H4 (cell line): ENCODE measurements at regions not wholly inside any gene's neighbourhood (a gene's known extent, or its start where the extent isn't known, plus 50 kb on each side); places are given as distances from the start of the nearest gene placed in this dataset.

Source experiments
- DNase-seq: peaks from one replicate; pipeline ENCODE4 v3.0.0-alpha.2; 2015; ENCODE audit warnings: low spot score

DNA sequence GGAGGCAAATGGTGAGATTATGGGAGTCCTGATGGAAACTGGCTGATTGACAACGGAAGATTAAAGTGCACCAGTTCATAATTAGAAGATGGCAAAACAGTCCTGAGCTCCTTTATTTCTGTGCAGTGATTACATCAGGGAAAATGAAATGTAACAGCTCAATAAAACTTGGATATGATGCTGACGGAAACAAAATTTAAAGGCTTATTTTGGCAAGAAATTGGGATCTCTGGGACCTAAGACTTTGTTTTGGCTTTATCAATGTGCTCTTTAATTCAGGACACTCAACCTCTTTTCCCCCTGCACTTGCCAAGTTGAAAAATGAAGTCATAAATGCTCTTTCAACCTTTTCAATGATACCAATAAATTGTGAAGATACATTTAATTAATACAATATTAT, 226.8 kb downstream of the C6orf118 start:
- DNase-seq = no peak

GRCh38 chr6:165081944-165082532, 227.4 kb downstream of the C6orf118 start:
- no peak for DNase-seq

GRCh38 chr6:165077876-165078275, 231.5 kb downstream of the C6orf118 start:
- no peak for DNase-seq

DNA sequence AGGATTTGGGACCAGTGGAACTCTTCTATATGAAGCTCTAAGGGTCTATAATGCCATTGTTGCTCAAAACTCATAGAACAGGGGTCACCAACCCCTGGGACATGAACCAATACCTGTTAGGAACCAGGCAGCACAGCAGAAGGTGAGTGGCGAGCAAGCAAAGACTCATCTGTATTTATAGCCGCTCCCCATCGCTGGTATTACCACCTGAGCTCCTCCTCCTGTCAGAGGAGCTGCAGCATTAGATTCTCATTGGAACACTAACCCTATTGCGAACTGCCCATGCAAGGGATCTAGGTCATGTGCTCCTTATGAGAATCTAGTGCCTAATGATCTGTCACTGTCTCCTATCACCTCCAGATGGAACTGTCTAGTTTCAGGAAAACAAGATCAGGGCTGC, 237.5 kb downstream of the C6orf118 start:
- no peak for DNase-seq

- no peak for DNase-seq
These were observed 248.7 kb downstream of the C6orf118 start for GRCh38 chr6:165060720-165061119.

- no peak for DNase-seq
These were observed 250.4 kb downstream of the C6orf118 start for GRCh38 chr6:165059032-165059431.

DNA sequence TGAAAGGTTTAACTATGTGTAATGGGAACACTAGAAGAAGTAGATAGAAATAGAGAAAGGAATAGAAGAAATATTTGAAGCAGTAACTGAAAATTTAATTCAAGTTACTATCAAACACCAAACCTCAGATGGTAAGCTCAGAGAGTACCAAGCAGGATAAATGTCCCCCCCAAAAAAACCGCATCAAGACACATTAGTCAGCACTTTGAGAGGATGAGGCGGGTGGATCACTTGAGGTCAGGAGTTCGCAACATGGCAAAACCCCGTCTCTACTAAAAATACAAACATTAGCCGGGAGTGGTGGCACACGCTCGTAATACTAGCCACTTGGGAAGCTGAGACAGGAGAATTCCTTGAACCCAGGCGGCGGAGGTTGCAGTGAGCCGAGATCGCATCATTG, 253.1 kb downstream of the C6orf118 start:
- no peak for DNase-seq

DNA sequence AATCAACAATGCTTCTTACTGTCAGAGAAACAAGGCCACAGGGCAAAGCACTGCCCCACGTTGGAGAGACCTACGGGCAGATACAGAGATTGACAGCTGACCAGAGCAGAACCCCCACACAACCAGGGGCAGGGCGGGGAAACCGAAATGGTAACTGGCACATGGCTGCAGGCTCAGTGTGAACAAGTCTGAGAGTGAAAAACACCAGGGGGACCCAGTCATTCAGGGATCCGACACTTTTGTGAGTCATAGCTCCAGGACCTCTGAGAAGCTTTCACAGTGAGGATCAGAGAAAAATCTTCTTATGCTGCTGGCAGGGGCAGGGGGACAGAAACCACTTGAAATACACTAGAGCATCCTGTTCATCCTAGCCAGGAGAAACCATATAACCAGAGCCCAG, 254.2 kb downstream of the C6orf118 start:
- no peak for DNase-seq

GRCh38 chr6:165052561-165053480, 256.6 kb downstream of the C6orf118 start:
- no peak for DNase-seq

DNA sequence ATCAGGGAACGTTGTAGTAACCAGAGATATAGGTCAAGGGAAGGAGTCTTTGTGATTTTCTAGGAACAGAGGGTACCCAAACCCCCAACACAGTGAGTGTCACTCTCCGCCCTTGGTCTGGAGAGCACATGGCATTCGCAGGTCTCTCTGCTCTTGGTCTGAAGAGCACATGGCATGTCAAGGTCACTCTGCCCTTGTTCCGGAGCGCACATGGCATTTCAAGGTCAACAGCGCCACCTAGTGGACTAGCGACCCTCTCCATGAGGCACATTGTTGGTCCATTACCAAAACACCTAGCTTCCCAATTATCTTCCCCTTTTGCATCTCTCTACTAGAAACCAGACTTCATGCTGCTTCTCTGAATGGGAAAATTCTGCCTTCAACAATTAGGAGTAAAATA, 260.0 kb downstream of the C6orf118 start:
- peak; percentile 14 for DNase-seq

GRCh38 chr6:165047952-165048351, 261.5 kb downstream of the C6orf118 start:
- no peak for DNase-seq

DNA sequence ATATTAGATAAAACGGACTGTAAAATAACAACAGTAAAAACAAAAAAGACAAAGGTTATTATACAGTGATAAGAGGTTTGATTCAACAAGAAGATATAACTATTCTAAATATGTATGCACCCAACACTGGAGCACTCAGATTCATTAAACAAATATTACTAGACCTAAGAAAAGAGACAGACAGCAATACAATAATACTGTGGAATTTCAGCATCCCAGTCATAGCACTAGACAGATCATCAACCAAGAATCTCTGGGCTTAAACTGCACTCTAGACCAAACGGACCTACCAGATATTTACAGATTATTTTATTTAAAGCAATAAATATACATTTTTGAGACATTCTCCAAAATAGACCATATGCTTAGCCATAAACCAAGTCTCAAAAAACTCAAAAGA, 263.8 kb downstream of the C6orf118 start:
- no peak for DNase-seq

GRCh38 chr6:165042912-165043311, 266.5 kb downstream of the C6orf118 start:
- DNase-seq = no peak

DNA sequence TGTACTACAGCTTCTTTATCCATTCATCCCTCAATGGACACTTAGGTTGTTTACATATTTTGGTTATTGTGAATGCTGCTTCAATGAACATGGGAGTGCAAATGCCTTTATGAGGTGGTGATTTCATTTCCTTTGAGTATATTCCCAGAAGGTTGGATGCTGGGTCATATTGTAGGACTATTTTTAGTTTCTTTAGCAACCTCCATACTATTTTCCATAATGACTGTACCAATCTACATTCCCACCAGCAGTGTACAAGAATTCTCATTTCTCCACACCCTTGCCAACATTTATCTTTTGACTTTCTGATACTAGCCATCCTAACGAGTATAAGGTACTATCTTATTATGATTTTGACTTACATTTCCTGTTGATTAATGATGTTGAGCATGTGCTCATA, 269.0 kb downstream of the C6orf118 start:
- DNase-seq = no peak

- DNase-seq = no peak
These were observed 275.1 kb downstream of the C6orf118 start for GRCh38 chr6:165034271-165034741.

- DNase-seq = no peak
These were observed 277.9 kb downstream of the C6orf118 start for GRCh38 chr6:165031502-165031901.

DNA sequence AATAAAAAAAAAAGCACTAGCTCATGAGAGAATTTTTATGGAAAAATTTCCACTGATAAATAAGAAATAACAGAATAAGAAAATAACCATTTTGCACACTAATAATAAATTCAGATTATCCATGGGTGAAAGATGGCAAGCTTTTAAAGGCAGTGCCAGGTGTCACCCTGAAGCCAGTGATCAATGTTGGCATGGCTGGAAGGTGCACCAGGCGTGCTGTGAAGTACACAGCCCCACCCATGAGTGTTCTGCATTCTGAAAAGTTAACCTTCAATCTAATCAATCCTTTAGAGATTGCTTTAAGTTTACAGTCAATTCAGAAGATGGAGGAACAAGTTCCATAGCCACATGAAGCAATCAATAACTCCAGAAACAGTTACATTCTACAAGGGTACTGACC, 284.4 kb downstream of the C6orf118 start:
- no peak for DNase-seq

GRCh38 chr6:165019681-165020080, 289.7 kb downstream of the C6orf118 start:
- no peak for DNase-seq

DNA sequence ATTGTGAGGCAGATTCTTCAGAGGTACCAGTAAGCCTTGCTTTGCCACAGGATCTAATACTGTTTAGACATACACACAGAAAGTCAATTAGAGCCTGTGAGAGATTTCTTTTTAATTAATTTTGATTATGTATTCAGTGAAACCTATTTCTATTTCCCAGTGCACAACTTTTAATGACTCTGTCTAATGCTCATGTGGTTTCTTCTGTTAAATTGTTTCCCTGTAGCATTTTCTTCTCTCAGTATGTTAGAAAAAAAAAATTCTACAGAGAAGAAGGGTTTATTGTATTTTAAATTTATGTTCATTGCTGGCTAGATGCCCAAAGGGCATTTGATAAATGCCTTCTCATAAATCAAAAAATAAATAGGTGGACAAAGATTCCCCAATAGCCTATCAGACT, 293.7 kb downstream of the C6orf118 start:
- DNase-seq = no peak

DNA sequence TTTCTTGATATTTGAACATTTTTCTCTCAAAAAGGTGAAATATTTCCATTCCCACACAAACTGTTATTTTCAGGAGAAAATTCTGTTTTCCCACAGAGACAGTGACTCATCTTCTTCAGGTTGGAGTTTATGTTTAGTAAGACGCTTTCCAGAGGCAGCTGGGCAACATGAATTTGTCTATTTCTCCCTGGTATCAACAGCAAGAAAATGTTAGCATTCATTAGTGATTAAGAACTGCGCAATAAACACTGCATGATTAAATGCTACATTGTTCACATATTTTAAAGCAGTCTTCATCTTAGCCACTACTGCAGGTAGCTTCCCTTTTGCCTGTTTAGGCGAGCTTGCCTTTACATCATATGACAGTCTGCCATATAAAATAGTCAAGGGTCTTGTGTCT, 295.7 kb downstream of the C6orf118 start:
- no peak for DNase-seq

GRCh38 chr6:165012183-165012582, 297.2 kb downstream of the C6orf118 start:
- DNase-seq = no peak

- DNase-seq = no peak
These were observed 298.6 kb downstream of the C6orf118 start for GRCh38 chr6:165010556-165011535.
